ENCODE measurements at regions not wholly inside any gene's neighbourhood (a gene's known extent, or its start where the extent isn't known, plus 50 kb on each side); places are given as distances from the start of the nearest gene placed in this dataset.

- Histone ChIP-seq H3K27me3 (no peaks in the 10 kb centered on the region), H3K9me3 (no peaks in the 10 kb centered on the region), H3K36me3 (replicated peaks in 1 of 2; ENCODE audit: insufficient read depth in 1 of 2, low read depth in 2 of 2) (no peaks in the 10 kb centered on the region), H3K4me3 (no peak overlapping the region), H3K4me1 (peaks cover 19% of the 10 kb centered on the region), H3K27ac (peak overlapping the region; percentile 26 to 79 (median 61))
- intact Hi-C loops (cut with DNase I) = no loop called here
- ATAC-seq (no peak), DNase-seq (no peak)
- WGBS, 2 donors = 94 to 98% methylated on average over 3 of the region's 3 CpGs
- TF ChIP-seq POLR2A (IDR thresholded peaks at IDR 0.05) (no peak), CTCF (IDR thresholded peaks at IDR 0.05) (no peak)
Observed at GRCh38 chr2:43075811-43076585, 150.4 kb downstream of the ZFP36L2 start.

GRCh38 chr2:43075054-43075593 lies 151.3 kb downstream of the ZFP36L2 start:
- WGBS, 2 donors = 15 to 56% methylated on average over 4 of the region's 4 CpGs
- H3K9me3 ChIP-seq = no peaks in the 10 kb centered on the region
- peak overlapping the region; percentile 50 to 79 (median 64) for H3K27ac ChIP-seq

GRCh38 chr2:43074592-43075053 lies 151.8 kb downstream of the ZFP36L2 start:
- no peaks in the 10 kb centered on the region for H3K27me3 ChIP-seq
- peaks cover 19% of the 10 kb centered on the region for H3K4me1 ChIP-seq
- DNase-seq (no peak), ATAC-seq (no peak)
- no peak overlapping the region for H3K4me3 ChIP-seq
- WGBS, 2 donors = 71 to 93% methylated on average over 2 of the region's 2 CpGs
- intact Hi-C loops (cut with DNase I) = no loop called here
- H3K27ac ChIP-seq = peak overlapping the region; percentile 50 to 79 (median 64)
- H3K36me3 ChIP-seq (replicated peaks in 1 of 2; ENCODE audit: insufficient read depth in 1 of 2, low read depth in 2 of 2) = no peaks in the 10 kb centered on the region
- TF ChIP-seq POLR2A (IDR thresholded peaks at IDR 0.05) (no peak), CTCF (IDR thresholded peaks at IDR 0.05) (no peak)
- no peaks in the 10 kb centered on the region for H3K9me3 ChIP-seq

More at GRCh38 chr2:43075054-43075593, 151.3 kb downstream of the ZFP36L2 start:
- Histone ChIP-seq H3K4me1 (peaks cover 19% of the 10 kb centered on the region), H3K36me3 (replicated peaks in 1 of 2; ENCODE audit: insufficient read depth in 1 of 2, low read depth in 2 of 2) (no peaks in the 10 kb centered on the region), H3K4me3 (no peak overlapping the region), H3K27me3 (no peaks in the 10 kb centered on the region)
- intact Hi-C loops (cut with DNase I) = no loop called here
- DNase-seq = peak; percentile 54 to 78 (median 68)
- TF ChIP-seq POLR2A (IDR thresholded peaks at IDR 0.05) = peak in 1 of 3 donors; percentile 13
- TF ChIP-seq CTCF (IDR thresholded peaks at IDR 0.05) = no peak
- ATAC-seq = peak; percentile 80

GRCh38 chr2:43074052-43074451 lies 152.4 kb downstream of the ZFP36L2 start:
- ATAC-seq (no peak), DNase-seq (no peak)
- Histone ChIP-seq H3K27ac (peak overlapping the region in 2 of 4 donors; percentile 74 to 79), H3K4me3 (no peak overlapping the region), H3K4me1 (peaks cover 19% of the 10 kb centered on the region), H3K9me3 (no peaks in the 10 kb centered on the region), H3K27me3 (no peaks in the 10 kb centered on the region), H3K36me3 (replicated peaks in 1 of 2; ENCODE audit: insufficient read depth in 1 of 2, low read depth in 2 of 2) (no peaks in the 10 kb centered on the region)
- TF ChIP-seq POLR2A (IDR thresholded peaks at IDR 0.05) (no peak), CTCF (IDR thresholded peaks at IDR 0.05) (no peak)
- intact Hi-C loops (cut with DNase I) = no loop called here
- WGBS, 2 donors = 95 to 100% methylated on average over 2 of the region's 2 CpGs

Data from body of pancreas (tissue), 4 donors.